ENCODE measurements at regions not wholly inside any gene's neighbourhood (a gene's known extent, or its start where the extent isn't known, plus 50 kb on each side); places are given as distances from the start of the nearest gene placed in this dataset.

DNA sequence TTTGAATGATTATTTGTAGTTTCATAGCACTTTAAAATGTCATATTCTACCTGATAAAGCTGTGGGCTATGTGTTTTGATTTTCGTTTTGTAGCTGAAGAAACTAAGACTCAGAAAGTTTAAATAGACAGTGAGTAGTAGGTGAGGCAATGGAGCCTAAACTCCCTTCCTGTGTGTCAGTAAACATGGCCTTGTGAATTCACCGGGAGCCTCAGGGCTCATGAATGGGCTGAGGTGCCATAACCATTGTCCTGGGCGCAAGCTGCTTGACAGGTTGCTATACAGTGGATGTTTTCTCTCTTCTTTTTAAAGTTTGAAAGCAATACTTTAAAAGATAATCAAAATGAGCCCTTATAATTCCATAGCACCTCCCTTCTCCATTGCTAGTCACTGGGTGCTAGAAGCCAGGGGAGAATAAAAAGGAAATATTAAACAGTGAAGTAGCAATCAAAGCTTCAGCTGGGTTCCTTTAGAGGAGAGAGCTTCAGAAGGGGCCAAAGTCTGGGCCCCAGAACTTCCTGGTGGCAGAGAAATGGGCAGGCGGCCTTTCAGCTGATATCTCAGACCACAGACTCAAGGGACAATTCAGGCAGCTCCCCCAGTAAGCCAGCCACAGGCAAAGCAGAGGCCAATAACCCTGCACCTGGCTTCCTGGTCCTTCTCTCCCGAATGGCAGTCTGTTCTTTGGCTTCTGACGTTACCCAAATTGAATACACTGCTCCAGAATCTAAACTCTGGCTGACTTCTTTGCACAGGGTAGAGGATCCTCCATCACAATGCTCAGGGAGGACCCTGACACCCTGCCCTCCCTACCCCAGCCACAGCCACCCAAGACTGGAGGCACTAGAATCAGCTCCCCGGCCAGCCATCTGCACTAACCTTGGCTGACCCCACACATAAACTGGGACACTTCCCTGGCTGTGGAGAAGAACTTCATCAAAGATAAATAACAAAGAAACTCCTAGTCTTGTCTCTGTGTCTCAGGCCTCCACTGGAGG lies 51.8 kb upstream of the NPAS2 start:
- no peak for DNase-seq
